GM10266 (cell line): ENCODE measurements at regions not wholly inside any gene's neighbourhood (a gene's known extent, or its start where the extent isn't known, plus 50 kb on each side); places are given as distances from the start of the nearest gene placed in this dataset.
"Not testable (repeated sequence)": the region's sequence is repeated elsewhere in the genome, so short reads cannot be mapped to it uniquely, and the experiment has no call there.

Experiments used
- DNase-seq: peaks from one replicate; pipeline ENCODE4 v3.0.0; 2012; ENCODE audit errors: extremely low spot score
- TF ChIP-seq, protein P1 (sequence below): IDR thresholded peaks from 2 replicates; pipeline ENCODE4 v1.5.1; 2012; ENCODE audit warnings: mild to moderate bottlenecking, low read depth; ENCODE audit not compliant: control insufficient read depth, insufficient read depth; ENCODE audit errors: missing control alignments

DNA sequence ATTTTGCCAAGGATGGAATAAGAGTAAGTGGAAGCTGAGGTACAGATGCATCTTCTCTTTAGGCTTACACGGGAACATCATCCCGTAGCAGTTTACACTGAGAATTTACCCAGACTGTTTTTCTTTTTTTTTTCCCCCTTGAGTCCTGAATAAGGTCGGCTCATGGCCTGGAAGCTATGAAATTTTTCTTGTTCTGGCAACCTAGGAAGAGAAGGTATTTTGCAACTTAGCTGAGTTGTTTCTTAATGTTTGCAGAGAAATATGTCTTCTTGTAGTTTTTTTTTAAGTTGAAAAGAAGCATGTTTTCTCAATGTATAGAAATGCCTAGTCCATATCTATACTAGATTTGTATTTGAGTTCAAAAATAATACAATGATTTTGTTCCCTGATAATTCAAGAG lies 712.5 kb downstream of the TDRD15 start:
- no peak for DNase-seq
- TF ChIP-seq, protein P1, sequence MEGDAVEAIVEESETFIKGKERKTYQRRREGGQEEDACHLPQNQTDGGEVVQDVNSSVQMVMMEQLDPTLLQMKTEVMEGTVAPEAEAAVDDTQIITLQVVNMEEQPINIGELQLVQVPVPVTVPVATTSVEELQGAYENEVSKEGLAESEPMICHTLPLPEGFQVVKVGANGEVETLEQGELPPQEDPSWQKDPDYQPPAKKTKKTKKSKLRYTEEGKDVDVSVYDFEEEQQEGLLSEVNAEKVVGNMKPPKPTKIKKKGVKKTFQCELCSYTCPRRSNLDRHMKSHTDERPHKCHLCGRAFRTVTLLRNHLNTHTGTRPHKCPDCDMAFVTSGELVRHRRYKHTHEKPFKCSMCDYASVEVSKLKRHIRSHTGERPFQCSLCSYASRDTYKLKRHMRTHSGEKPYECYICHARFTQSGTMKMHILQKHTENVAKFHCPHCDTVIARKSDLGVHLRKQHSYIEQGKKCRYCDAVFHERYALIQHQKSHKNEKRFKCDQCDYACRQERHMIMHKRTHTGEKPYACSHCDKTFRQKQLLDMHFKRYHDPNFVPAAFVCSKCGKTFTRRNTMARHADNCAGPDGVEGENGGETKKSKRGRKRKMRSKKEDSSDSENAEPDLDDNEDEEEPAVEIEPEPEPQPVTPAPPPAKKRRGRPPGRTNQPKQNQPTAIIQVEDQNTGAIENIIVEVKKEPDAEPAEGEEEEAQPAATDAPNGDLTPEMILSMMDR, result no peak

DNA sequence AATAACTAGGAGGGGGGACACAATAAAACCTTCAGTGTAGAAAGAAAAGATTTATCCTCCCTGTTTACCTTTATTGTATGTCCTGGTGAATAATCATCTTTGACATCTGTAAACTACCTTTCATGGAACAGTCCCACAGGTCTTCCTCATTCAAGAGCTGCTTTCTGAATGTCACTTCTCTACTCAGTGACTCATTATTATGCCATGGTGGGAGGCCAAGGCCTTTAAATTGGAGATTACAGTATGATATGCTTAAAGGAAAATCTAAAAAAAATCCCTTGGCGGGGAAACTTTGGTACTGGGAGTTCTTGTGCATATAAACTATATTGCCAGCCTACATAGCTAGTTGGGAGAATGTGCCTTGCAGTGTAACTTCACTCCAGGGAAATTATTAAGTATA lies 713.0 kb downstream of the TDRD15 start:
- TF ChIP-seq, protein P1, result no peak
- DNase-seq, result no peak

DNA sequence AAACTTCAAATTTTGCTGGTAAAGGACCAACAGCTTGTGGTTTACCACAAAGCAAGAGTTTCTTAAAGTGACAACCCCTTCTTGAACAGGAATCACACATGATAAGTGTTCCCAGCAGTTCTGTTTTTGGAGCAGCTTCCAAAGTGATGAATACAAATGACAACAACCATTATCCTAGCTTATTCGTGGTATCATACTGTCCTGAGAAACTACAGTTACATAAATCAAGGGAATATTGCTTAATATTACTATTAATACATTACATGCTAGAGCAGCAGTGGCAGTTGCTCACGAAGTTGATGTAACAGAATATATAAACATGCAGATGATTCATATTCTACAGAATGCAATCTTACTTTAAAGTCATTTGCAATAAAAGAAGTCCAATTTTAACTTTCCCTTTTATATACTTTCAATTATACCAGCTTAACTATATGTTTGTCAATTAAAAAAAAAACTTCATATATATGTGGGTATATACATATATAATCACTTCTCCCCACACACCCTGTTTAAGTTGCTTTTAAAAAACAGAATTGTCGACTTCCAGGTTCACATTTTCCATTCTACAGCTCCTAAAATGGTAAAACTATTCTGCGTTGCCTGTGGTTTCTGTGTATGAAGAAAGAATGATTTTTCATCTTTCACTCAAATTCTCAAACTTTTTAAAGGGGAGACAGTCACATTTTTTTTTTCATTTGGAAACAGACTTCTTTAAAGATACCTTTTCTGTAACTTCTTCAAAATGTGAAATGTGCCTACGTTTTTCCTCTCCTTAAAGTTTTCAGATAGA lies 713.6 kb downstream of the TDRD15 start:
- TF ChIP-seq, protein P1, result no peak
- DNase-seq, result no peak

DNA sequence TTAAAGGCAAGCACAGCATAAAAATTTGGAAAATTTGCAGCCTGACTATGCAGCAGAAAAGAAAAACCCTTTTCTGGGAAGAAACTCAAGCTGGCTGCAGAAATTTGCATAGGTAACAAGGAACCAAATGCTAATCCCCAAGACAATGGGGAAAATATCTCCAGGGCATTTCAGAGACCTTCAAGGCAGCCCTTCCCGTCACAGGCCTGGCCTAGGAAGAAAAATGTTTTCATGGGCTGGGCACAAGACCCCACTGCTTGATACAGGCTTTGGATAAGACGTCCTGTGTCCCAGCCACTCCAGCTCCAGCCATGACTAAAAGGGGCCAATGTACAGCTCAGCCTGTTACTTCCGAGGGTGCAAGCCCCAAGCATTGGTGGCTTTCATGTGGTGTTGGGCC lies 717.6 kb downstream of the TDRD15 start:
- no peak for DNase-seq
- TF ChIP-seq, protein P1, result no peak

DNA sequence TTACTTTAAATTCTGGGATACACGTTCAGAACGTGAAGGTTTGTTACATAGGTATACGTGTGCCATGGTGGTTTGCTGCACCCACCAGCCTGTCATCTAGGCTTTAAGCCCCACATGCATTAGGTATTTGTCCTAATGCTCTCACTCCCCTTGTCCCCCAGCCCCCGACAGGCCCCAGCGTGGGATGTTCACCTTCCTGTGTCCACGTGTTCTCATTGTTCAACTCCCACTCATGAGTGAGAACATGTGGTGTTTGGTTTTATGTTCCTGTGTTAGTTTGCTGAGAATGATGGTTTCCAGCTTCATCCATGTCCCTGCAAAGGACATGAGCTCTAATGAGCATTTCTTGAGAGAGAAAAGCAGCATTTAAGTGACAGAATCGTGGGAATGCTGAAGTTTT lies 726.6 kb downstream of the TDRD15 start:
- not testable (repeated sequence) for DNase-seq

DNA sequence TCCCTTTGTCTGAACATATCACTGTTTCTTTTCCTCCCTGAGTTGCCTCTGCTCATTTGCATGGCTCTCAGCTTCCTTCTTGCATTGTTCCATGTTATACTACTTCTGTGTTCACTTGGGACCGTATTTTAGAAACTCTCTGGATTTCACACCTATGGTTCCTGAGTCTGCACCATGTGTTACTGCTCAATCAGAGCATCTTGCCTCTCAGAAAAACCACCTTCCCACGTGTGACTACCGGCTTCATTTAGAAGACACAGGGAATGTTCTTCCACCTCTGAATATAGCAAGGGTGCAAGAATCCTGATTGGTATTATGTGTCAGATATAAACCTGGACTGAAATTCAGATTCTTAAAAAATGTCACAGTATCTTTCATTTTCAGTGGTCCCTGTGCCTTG lies 731.2 kb downstream of the TDRD15 start:
- TF ChIP-seq, protein P1, result no peak

DNA sequence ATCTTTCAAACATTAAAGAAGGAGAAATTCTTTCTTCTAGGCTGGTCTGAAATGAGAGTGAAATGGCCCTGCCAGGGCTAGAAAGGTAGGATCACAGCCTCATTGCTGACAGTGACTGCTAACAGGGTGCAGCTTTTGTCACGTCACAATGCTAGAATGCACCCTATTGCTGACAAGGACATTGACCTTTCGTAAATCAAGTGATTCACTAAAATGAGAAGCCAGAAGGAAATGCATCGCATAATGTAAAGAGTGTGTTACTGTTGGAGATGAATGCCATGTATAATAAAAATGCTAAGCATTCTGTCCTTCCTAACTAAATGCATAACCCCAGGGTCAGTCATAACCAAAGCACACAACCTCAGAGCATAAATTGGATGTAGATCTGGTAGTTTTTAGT lies 732.9 kb downstream of the TDRD15 start:
- TF ChIP-seq, protein P1, result no peak
- no peak for DNase-seq

More for the DNA sequence above, 731.2 kb downstream of the TDRD15 start:
- no peak for DNase-seq
